Smooth muscle cell (in vitro differentiated cells): ENCODE measurements at regions not wholly inside any gene's neighbourhood (a gene's known extent, or its start where the extent isn't known, plus 50 kb on each side); places are given as distances from the start of the nearest gene placed in this dataset.

Source experiments
- DNase-seq: peaks from one replicate; lab custom pipeline; 2025; ENCODE audit not compliant: unreplicated experiment; lab: John Stamatoyannopoulos, UW
- H2AFZ ChIP-seq: fragments of 200-600 bp; sonication (generic); 2 replicates; pipeline ENCODE4 v1.6.0; 2016; ENCODE audit warnings: antibody characterized with exemption, low read depth, mild to moderate bottlenecking
- H3F3A ChIP-seq: fragments of 200-600 bp; sonication (generic); 2 replicates; pipeline ENCODE4 v1.6.0; 2017; ENCODE audit warnings: antibody characterized with exemption, low read depth
- H3K27ac ChIP-seq: fragments of 200-600 bp; sonication (generic); 2 replicates; pipeline ENCODE4 v1.5.1; 2016; ENCODE audit warnings: low read depth, mild to moderate bottlenecking
- H3K27me3 ChIP-seq: fragments of 200-600 bp; sonication (generic); 2 replicates; pipeline ENCODE4 v1.6.1; 2016; ENCODE audit warnings: low read depth, mild to moderate bottlenecking
- H3K36me3 ChIP-seq: fragments of 200-600 bp; sonication (generic); 2 replicates; pipeline ENCODE4 v1.5.1; 2016; ENCODE audit warnings: low read depth
- H3K4me1 ChIP-seq: fragments of 200-600 bp; sonication (generic); 2 replicates; pipeline ENCODE4 v1.5.1; 2016; ENCODE audit warnings: low read depth
- H3K4me2 ChIP-seq: fragments of 200-600 bp; sonication (generic); 2 replicates; pipeline ENCODE4 v1.6.0; 2016; ENCODE audit warnings: mild to moderate bottlenecking
- H3K4me3 ChIP-seq: fragments of 200-600 bp; sonication (generic); 2 replicates; pipeline ENCODE4 v1.5.1; 2016; ENCODE audit warnings: mild to moderate bottlenecking
- H3K79me2 ChIP-seq: fragments of 200-600 bp; sonication (generic); 2 replicates; pipeline ENCODE4 v1.6.0; 2016; ENCODE audit warnings: low read depth, mild to moderate bottlenecking
- H3K9ac ChIP-seq: fragments of 200-600 bp; sonication (generic); 2 replicates; pipeline ENCODE4 v1.6.0; 2016; ENCODE audit warnings: low read depth
- H3K9me3 ChIP-seq: fragments of 200-600 bp; sonication (generic); replicated peaks from 2 replicates; pipeline ENCODE4 v1.5.1; 2016; ENCODE audit warnings: low read depth
- H4K20me1 ChIP-seq: fragments of 200-600 bp; sonication (generic); 2 replicates; pipeline ENCODE4 v1.6.0; 2016; ENCODE audit warnings: low read depth
- WGBS: methylation state at CpG from one replicate; pipeline ENCODE4 v1.1.7; 2016; ENCODE audit warnings: low lambda C conversion rate; 5-methylcytosine and 5-hydroxymethylcytosine counted together
- TF ChIP-seq, protein P1 (sequence below): fragments of 200-600 bp; sonication (generic); IDR thresholded peaks from 2 replicates; pipeline ENCODE4 v1.5.1; 2017; ENCODE audit warnings: borderline replicate concordance, mild to moderate bottlenecking, antibody characterized with exemption; ENCODE audit not compliant: insufficient read depth, poor library complexity, severe bottlenecking

GRCh38 chr3:170711786-170712185 is 125.9 kb upstream of the SLC7A14 start:
- peaks cover 28% of the 10 kb centered on the region for H3F3A ChIP-seq
- TF ChIP-seq, protein P1, sequence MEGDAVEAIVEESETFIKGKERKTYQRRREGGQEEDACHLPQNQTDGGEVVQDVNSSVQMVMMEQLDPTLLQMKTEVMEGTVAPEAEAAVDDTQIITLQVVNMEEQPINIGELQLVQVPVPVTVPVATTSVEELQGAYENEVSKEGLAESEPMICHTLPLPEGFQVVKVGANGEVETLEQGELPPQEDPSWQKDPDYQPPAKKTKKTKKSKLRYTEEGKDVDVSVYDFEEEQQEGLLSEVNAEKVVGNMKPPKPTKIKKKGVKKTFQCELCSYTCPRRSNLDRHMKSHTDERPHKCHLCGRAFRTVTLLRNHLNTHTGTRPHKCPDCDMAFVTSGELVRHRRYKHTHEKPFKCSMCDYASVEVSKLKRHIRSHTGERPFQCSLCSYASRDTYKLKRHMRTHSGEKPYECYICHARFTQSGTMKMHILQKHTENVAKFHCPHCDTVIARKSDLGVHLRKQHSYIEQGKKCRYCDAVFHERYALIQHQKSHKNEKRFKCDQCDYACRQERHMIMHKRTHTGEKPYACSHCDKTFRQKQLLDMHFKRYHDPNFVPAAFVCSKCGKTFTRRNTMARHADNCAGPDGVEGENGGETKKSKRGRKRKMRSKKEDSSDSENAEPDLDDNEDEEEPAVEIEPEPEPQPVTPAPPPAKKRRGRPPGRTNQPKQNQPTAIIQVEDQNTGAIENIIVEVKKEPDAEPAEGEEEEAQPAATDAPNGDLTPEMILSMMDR: no peak
- H4K20me1 ChIP-seq: no peaks in the 10 kb centered on the region
- H3K79me2 ChIP-seq: no peaks in the 10 kb centered on the region
- peak overlapping the region; percentile 85 for H3K27ac ChIP-seq
- no peak for DNase-seq
- H3K9me3 ChIP-seq: no peaks in the 10 kb centered on the region
- peak overlapping the region; percentile 61 for H3K4me2 ChIP-seq
- H3K4me3 ChIP-seq: no peak overlapping the region
- no peaks in the 10 kb centered on the region for H3K27me3 ChIP-seq
- H3K9ac ChIP-seq: no peak overlapping the region
- no peaks in the 10 kb centered on the region for H3K36me3 ChIP-seq
- H3K4me1 ChIP-seq: no peaks in the 10 kb centered on the region
- no peak overlapping the region for H2AFZ ChIP-seq

DNA sequence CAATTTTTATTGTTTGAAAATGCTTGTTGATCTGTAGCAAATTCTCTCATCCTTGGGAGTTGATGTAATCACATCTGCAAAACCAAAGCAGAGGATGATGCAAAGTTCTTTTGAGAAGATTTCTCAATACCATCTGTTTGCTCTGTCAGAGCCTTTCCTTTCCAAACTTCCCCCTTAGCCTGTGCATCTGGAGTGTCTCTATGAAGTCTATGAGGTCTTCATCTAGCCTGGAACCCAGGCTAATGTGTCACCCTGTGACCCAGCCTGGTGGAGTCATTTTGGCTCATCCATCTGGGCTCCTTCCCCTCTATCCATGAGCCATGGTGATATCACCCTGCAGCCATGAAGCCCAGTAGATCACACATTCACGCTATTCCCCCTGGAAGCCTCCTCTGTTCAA is 123.2 kb upstream of the SLC7A14 start:
- TF ChIP-seq, protein P1: no peak
- no peak for DNase-seq
- H2AFZ ChIP-seq: no peak overlapping the region
- H3K4me3 ChIP-seq: no peak overlapping the region
- H3K4me1 ChIP-seq: no peaks in the 10 kb centered on the region
- no peaks in the 10 kb centered on the region for H3K36me3 ChIP-seq
- H3K4me2 ChIP-seq: no peak overlapping the region
- H3K27me3 ChIP-seq: no peaks in the 10 kb centered on the region
- H3F3A ChIP-seq: peaks cover 20% of the 10 kb centered on the region
- WGBS: 83% methylated on average over 1 of the region's 1 CpG
- no peak overlapping the region for H3K27ac ChIP-seq
- H3K9ac ChIP-seq: no peak overlapping the region
- no peaks in the 10 kb centered on the region for H3K9me3 ChIP-seq
- H3K79me2 ChIP-seq: no peaks in the 10 kb centered on the region
- H4K20me1 ChIP-seq: no peaks in the 10 kb centered on the region

GRCh38 chr3:170707899-170708298 is 122.0 kb upstream of the SLC7A14 start:
- WGBS: 68% methylated on average over 2 of the region's 2 CpGs
- no peak overlapping the region for H3K27ac ChIP-seq
- H3K4me1 ChIP-seq: no peaks in the 10 kb centered on the region
- no peaks in the 10 kb centered on the region for H3K9me3 ChIP-seq
- H3K4me3 ChIP-seq: no peak overlapping the region
- peaks cover 11% of the 10 kb centered on the region for H3F3A ChIP-seq
- H2AFZ ChIP-seq: no peak overlapping the region
- no peak overlapping the region for H3K4me2 ChIP-seq
- TF ChIP-seq, protein P1: no peak
- no peaks in the 10 kb centered on the region for H3K27me3 ChIP-seq
- no peak for DNase-seq
- no peaks in the 10 kb centered on the region for H4K20me1 ChIP-seq
- H3K9ac ChIP-seq: no peak overlapping the region
- H3K36me3 ChIP-seq: no peaks in the 10 kb centered on the region
- no peaks in the 10 kb centered on the region for H3K79me2 ChIP-seq

DNA sequence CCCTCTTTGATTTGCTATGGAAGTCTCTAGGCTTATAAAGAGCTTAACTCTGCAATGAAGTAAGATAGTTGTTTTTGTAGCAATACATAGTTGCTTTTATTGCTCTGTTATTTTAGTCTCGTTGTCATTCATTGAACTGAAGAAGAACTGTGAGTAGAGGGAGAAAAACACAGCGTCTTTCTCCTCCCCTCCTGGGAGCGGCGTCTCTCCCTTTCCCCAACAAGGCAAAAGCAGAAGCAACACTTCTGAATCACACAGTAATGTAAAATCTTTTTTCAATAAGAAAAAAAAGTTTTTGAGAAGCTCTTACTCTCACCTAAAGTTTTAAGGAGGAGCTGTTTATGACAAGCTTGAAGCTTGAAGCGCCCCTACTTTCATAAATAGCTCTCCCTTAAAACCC is 119.3 kb upstream of the SLC7A14 start:
- Histone ChIP-seq H2AFZ (peak overlapping the region; percentile 12), H3K9ac (no peak overlapping the region), H3K36me3 (no peaks in the 10 kb centered on the region), H3K4me3 (no peak overlapping the region), H3K9me3 (no peaks in the 10 kb centered on the region), H3K27ac (no peak overlapping the region), H3K27me3 (no peaks in the 10 kb centered on the region), H3K4me1 (no peaks in the 10 kb centered on the region), H3K4me2 (no peak overlapping the region), H3F3A (no peaks in the 10 kb centered on the region), H4K20me1 (no peaks in the 10 kb centered on the region), H3K79me2 (no peaks in the 10 kb centered on the region)
- TF ChIP-seq, protein P1: no peak
- no peak for DNase-seq
- WGBS: 75% methylated on average over 5 of the region's 5 CpGs
